ENCODE measurements at regions not wholly inside any gene's neighbourhood (a gene's known extent, or its start where the extent isn't known, plus 50 kb on each side); places are given as distances from the start of the nearest gene placed in this dataset.
"Not testable (repeated sequence)": the region's sequence is repeated elsewhere in the genome, so short reads cannot be mapped to it uniquely, and the experiment has no call there.

GRCh38 chr9:135343837-135344522 lies 135.6 kb upstream of the PPP1R26 start:
- DNase-seq = peak in 3 of 5 donors; percentile 14 to 27 (median 25)

- no peak for DNase-seq
These were observed 135.1 kb upstream of the PPP1R26 start for GRCh38 chr9:135344523-135344901.

GRCh38 chr9:135344915-135345500 lies 134.6 kb upstream of the PPP1R26 start:
- no peak for DNase-seq

- no peak for DNase-seq
These were observed 133.7 kb upstream of the PPP1R26 start for GRCh38 chr9:135345775-135346433.

- DNase-seq = no peak
These were observed 133.0 kb upstream of the PPP1R26 start for GRCh38 chr9:135346438-135347050.

- DNase-seq = no peak
These were observed 132.1 kb upstream of the PPP1R26 start for GRCh38 chr9:135347461-135347860.

GRCh38 chr9:135348076-135348787 lies 131.3 kb upstream of the PPP1R26 start:
- DNase-seq = no peak

GRCh38 chr9:135348788-135349150 lies 130.8 kb upstream of the PPP1R26 start:
- no peak for DNase-seq

- DNase-seq = no peak
These were observed 130.2 kb upstream of the PPP1R26 start for GRCh38 chr9:135349212-135350002.

GRCh38 chr9:135350003-135350315 lies 129.6 kb upstream of the PPP1R26 start:
- no peak for DNase-seq

- DNase-seq = no peak
These were observed 125.6 kb upstream of the PPP1R26 start for GRCh38 chr9:135353935-135354334.

- DNase-seq = no peak
These were observed 124.0 kb upstream of the PPP1R26 start for GRCh38 chr9:135355521-135356011.

- no peak for DNase-seq
These were observed 123.6 kb upstream of the PPP1R26 start for GRCh38 chr9:135356021-135356420.

- no peak for DNase-seq
These were observed 122.8 kb upstream of the PPP1R26 start for GRCh38 chr9:135356796-135357195.

- no peak for DNase-seq
These were observed 121.6 kb upstream of the PPP1R26 start for GRCh38 chr9:135357863-135358551.

- DNase-seq = no peak
These were observed 121.0 kb upstream of the PPP1R26 start for GRCh38 chr9:135358552-135358940.

- DNase-seq = peak in 1 of 5 donors; percentile 81
These were observed 119.8 kb upstream of the PPP1R26 start for GRCh38 chr9:135359764-135360163.

GRCh38 chr9:135360617-135361016 lies 119.0 kb upstream of the PPP1R26 start:
- DNase-seq = no peak

- DNase-seq = not testable (repeated sequence)
These were observed 117.9 kb upstream of the PPP1R26 start for GRCh38 chr9:135361668-135362067.

GRCh38 chr9:135363596-135363995 lies 116.0 kb upstream of the PPP1R26 start:
- no peak for DNase-seq

- no peak for DNase-seq
These were observed 114.4 kb upstream of the PPP1R26 start for GRCh38 chr9:135365013-135365768.
